Calu3 (cell line): ENCODE measurements at regions not wholly inside any gene's neighbourhood (a gene's known extent, or its start where the extent isn't known, plus 50 kb on each side); places are given as distances from the start of the nearest gene placed in this dataset.

Experiments used
- BruUV-seq: library from RNA; stranded (reverse); fragments of 400-500 nt; replicated peaks from 2 replicates; lab custom pipeline; 2021; lab: Mats Ljungman, UMichigan
- CTCF ChIA-PET: fragments of 300-600 bp; sonication (Branson Sonifier 250); formaldehyde crosslinking; loops from one replicate; lab custom pipeline; 2022; ENCODE audit warnings: antibody characterized with exemption; lab: Charles Lee
- DNase-seq: peaks from one replicate; pipeline ENCODE4 v3.0.0; 2022
- H3K27ac Mint-ChIP-seq: one replicate; pipeline ENCODE4 v1.8.0; 2022; ENCODE audit warnings: mixed read lengths; ENCODE audit not compliant: unreplicated experiment
- H3K27me3 Mint-ChIP-seq: one replicate; pipeline ENCODE4 v1.8.0; 2022; ENCODE audit warnings: mixed read lengths; ENCODE audit not compliant: unreplicated experiment
- H3K36me3 Mint-ChIP-seq: one replicate; pipeline ENCODE4 v1.8.0; 2022; ENCODE audit warnings: mild to moderate bottlenecking, moderate library complexity, mixed read lengths; ENCODE audit not compliant: insufficient read depth, unreplicated experiment
- H3K4me1 Mint-ChIP-seq: one replicate; pipeline ENCODE4 v1.8.0; 2022; ENCODE audit warnings: mild to moderate bottlenecking, low read depth, mixed read lengths; ENCODE audit not compliant: unreplicated experiment
- H3K4me3 Mint-ChIP-seq: one replicate; pipeline ENCODE4 v1.8.0; 2022; ENCODE audit warnings: mild to moderate bottlenecking, low read depth, moderate library complexity, mixed read lengths; ENCODE audit not compliant: unreplicated experiment
- H3K9me3 Mint-ChIP-seq: one replicate; pipeline ENCODE4 v1.8.0; 2022; ENCODE audit warnings: low read depth, mixed read lengths; ENCODE audit not compliant: unreplicated experiment
- intact Hi-C: fragments of 100-400 bp; cut with micrococcal nuclease; formaldehyde crosslinking; loops from one replicate; pipeline ENCODE4 v1.10.0; 2022; ENCODE audit not compliant: unreplicated experiment
- TF ChIP-seq, protein P1 (sequence below): fragments of 200-600 bp; IDR thresholded peaks from one replicate; pipeline ENCODE4 v1.8.0; 2022; ENCODE audit warnings: antibody characterized with exemption; ENCODE audit not compliant: unreplicated experiment

DNA sequence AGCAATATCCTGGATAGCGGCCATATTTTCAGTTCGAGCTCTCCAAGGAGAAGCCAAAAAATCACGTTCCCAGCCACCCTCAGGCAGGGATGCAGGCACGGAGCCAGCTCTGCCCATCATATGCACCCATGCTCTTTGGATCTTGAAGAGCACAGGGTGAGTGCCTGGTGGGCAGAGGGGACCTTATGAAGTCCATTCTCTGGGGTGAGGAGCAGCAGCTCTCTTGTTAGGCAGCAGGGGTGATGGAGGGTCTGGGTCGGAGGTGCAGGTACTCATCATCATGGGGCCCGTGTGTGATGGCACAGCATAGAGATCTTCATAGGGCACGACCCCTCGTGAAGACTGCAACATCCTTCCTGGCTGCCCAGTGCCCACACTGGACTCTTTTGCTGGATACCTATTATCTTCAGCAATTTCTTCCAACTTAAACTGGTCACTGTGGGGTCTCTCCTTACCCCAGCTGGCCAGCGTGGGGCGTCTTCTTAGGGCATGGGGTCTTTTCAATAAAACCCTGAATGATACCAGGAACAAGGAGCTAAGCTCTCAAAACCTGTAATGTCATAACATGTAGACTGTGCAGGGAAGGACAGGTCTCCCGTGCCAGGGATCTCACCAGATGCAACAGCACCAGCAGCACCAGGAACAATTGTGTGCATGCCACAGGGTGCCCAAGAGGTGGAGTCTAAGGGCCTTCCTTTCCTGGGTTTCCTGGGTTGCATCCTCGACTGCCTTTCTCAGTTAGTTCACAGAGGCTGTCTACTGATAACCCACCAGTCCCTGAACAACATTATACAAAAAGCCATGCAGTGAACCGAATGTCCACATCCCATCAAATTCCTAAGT, 165.0 kb downstream of the TENT4A start:
- no peak overlapping the region for H3K4me3 Mint-ChIP-seq
- intact Hi-C loops, result no loop called here
- TF ChIP-seq, protein P1, sequence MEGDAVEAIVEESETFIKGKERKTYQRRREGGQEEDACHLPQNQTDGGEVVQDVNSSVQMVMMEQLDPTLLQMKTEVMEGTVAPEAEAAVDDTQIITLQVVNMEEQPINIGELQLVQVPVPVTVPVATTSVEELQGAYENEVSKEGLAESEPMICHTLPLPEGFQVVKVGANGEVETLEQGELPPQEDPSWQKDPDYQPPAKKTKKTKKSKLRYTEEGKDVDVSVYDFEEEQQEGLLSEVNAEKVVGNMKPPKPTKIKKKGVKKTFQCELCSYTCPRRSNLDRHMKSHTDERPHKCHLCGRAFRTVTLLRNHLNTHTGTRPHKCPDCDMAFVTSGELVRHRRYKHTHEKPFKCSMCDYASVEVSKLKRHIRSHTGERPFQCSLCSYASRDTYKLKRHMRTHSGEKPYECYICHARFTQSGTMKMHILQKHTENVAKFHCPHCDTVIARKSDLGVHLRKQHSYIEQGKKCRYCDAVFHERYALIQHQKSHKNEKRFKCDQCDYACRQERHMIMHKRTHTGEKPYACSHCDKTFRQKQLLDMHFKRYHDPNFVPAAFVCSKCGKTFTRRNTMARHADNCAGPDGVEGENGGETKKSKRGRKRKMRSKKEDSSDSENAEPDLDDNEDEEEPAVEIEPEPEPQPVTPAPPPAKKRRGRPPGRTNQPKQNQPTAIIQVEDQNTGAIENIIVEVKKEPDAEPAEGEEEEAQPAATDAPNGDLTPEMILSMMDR, result no peak
- no peak overlapping the region for H3K27ac Mint-ChIP-seq
- H3K4me1 Mint-ChIP-seq, result peaks cover 12% of the 10 kb centered on the region
- CTCF ChIA-PET, result no interaction called here
- peaks cover 3% of the 10 kb centered on the region for H3K9me3 Mint-ChIP-seq
- DNase-seq, result no peak
- H3K27me3 Mint-ChIP-seq, result peaks cover 13% of the 10 kb centered on the region
- no peaks in the 10 kb centered on the region for H3K36me3 Mint-ChIP-seq
- BruUV-seq, result no TSS peak

- CTCF ChIA-PET, result no interaction called here
- Mint-ChIP-seq H3K27me3 (peaks cover under 1% of the 10 kb centered on the region), H3K27ac (no peak overlapping the region), H3K4me3 (no peak overlapping the region), H3K9me3 (peaks cover 8% of the 10 kb centered on the region), H3K4me1 (no peaks in the 10 kb centered on the region), H3K36me3 (no peaks in the 10 kb centered on the region)
- TF ChIP-seq, protein P1, result no peak
- no TSS peak for BruUV-seq
- intact Hi-C loops, result no loop called here
- DNase-seq, result no peak
Measured at GRCh38 chr5:6885581-6885980, 172.3 kb downstream of the TENT4A start.

- H3K27ac Mint-ChIP-seq, result no peak overlapping the region
- CTCF ChIA-PET, result no interaction called here
Measured at GRCh38 chr5:6886866-6887265, 173.6 kb downstream of the TENT4A start.

DNA sequence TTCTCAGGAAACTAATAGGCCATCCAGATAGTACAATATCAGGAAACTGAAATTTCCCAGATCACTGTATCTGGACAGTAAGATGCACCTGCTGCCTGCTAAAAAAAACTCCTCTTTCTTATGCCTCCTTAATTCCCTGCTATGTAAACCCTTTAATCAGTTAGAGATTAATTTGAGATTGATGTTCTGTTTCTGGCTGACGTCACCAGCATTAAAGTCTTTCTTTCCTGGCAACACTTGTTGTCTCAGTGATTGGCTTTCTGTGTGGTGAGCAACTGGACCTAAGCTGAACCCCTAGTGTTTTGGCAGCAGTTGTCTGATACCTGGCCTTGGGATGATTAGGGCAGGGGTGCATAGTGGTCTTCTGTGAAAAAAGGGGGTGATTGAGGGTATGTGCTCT, 175.8 kb downstream of the TENT4A start:
- Mint-ChIP-seq H3K27me3 (peaks cover 13% of the 10 kb centered on the region), H3K9me3 (peaks cover 14% of the 10 kb centered on the region), H3K36me3 (no peaks in the 10 kb centered on the region), H3K4me1 (no peaks in the 10 kb centered on the region), H3K27ac (no peak overlapping the region), H3K4me3 (no peak overlapping the region)
- no TSS peak for BruUV-seq
- CTCF ChIA-PET, result no interaction called here
- TF ChIP-seq, protein P1, result no peak
- intact Hi-C loops, result no loop called here
- no peak for DNase-seq

More at GRCh38 chr5:6886866-6887265, 173.6 kb downstream of the TENT4A start:
- Mint-ChIP-seq H3K27me3 (no peaks in the 10 kb centered on the region), H3K9me3 (peaks cover 10% of the 10 kb centered on the region), H3K36me3 (no peaks in the 10 kb centered on the region), H3K4me3 (no peak overlapping the region), H3K4me1 (no peaks in the 10 kb centered on the region)
- intact Hi-C loops, result no loop called here
- TF ChIP-seq, protein P1, result no peak
- BruUV-seq, result no TSS peak
- DNase-seq, result no peak
